Gastrocnemius medialis (tissue), 4 donors: ENCODE measurements at regions not wholly inside any gene's neighbourhood (a gene's known extent, or its start where the extent isn't known, plus 50 kb on each side); places are given as distances from the start of the nearest gene placed in this dataset.

Source experiments
- ATAC-seq, 2 donors: fragments of 150-250 bp; one replicate each; pipeline ENCODE4 v1.9.1; 2016
- DNase-seq, 2 donors: peaks; one replicate each; pipeline ENCODE4 v3.0.0-alpha.2; 2019
- H3K27ac ChIP-seq, 4 donors: fragments of 200-600 bp; sonication (generic); 1 replicate in 1 of 4; 2 replicates in 3 of 4; pipeline ENCODE4 v1.5.1; 2016 to 2018; ENCODE audit warnings: mild to moderate bottlenecking in 2 of 4, moderate library complexity in 1 of 4
- H3K27me3 ChIP-seq, 3 donors: fragments of 200-600 bp; sonication (generic) in 2 of 3; 1 replicate in 1 of 3; 2 replicates in 2 of 3; pipeline versions ENCODE4 v1.5.1 to v1.6.0; 2016 to 2019; ENCODE audit warnings: mild to moderate bottlenecking in 1 of 3, moderate library complexity in 1 of 3
- H3K36me3 ChIP-seq, 2 donors: fragments of 200-600 bp; sonication (generic) in 1 of 2; one replicate each; pipeline ENCODE4 v1.5.1; 2017 to 2018
- H3K4me1 ChIP-seq, 2 donors: fragments of 200-600 bp; sonication (generic) in 1 of 2; one replicate each; pipeline ENCODE4 v1.5.1; 2016 to 2017; ENCODE audit warnings: mild to moderate bottlenecking in 2 of 2
- H3K4me3 ChIP-seq, 4 donors: fragments of 200-600 bp; sonication (generic) in 3 of 4; 1 replicate in 1 of 4; 2 replicates in 3 of 4; pipeline ENCODE4 v1.5.1; 2016 to 2019; ENCODE audit warnings: mild to moderate bottlenecking in 2 of 4
- H3K9me3 ChIP-seq, 3 donors: fragments of 200-600 bp; sonication (generic) in 2 of 3; 1 replicate in 1 of 3; 2 replicates in 2 of 3; pipeline ENCODE4 v1.5.1; 2016 to 2019
- CTCF ChIP-seq, 5 experiments: fragments of 450-650 bp in 3 of 5; fragments of 200-600 bp in 2 of 5; sonication (generic) in 2 of 5; IDR thresholded peaks in 4 of 5; conservative IDR thresholded peaks in 1 of 5; 1 replicate in 4 of 5; 2 replicates in 1 of 5; pipeline ENCODE4 v1.5.1; 2016 to 2019; ENCODE audit warnings: antibody characterized with exemption in 5 of 5, mild to moderate bottlenecking in 3 of 5, moderate library complexity in 3 of 5
- POLR2A ChIP-seq, 2 donors: fragments of 450-650 bp; IDR thresholded peaks; one replicate each; pipeline ENCODE4 v1.6.1; 2017; ENCODE audit warnings: antibody characterized with exemption in 2 of 2, mild to moderate bottlenecking in 2 of 2, moderate library complexity in 2 of 2
- in situ Hi-C, 4 donors: fragments of 200-750 bp; cut with MboI; loops; one replicate each; pipeline versions ENCODE4 v1.15.0 to v1.8.0; 2017; ENCODE audit warnings: low sequenced_read_pairs in 4 of 4
- intact Hi-C: fragments of 100-400 bp; cut with DNase I; formaldehyde crosslinking; loops from one replicate; pipeline ENCODE4 v1.15.1; 2023; ENCODE audit warnings: low total_unique reads

GRCh38 chr11:34795641-34796040, 120.5 kb downstream of the APIP start:
- TF ChIP-seq POLR2A (IDR thresholded peaks at IDR 0.05) (no peak), CTCF (IDR thresholded peaks at IDR 0.05 in 4 of 5, conservative IDR thresholded peaks at IDR 0.05 in 1 of 5) (no peak)
- H3K9me3 ChIP-seq, result no peaks in the 10 kb centered on the region
- in situ Hi-C loops, result no loop called here
- no peaks in the 10 kb centered on the region for H3K36me3 ChIP-seq
- no peaks in the 10 kb centered on the region for H3K27me3 ChIP-seq
- no peak overlapping the region for H3K27ac ChIP-seq
- DNase-seq (no peak), ATAC-seq (no peak)
- H3K4me1 ChIP-seq, result no peaks in the 10 kb centered on the region
- intact Hi-C loops, result no loop called here
- no peak overlapping the region for H3K4me3 ChIP-seq

GRCh38 chr11:34794696-34795095, 121.5 kb downstream of the APIP start:
- no peak for TF ChIP-seq CTCF (IDR thresholded peaks at IDR 0.05 in 4 of 5, conservative IDR thresholded peaks at IDR 0.05 in 1 of 5)
- TF ChIP-seq POLR2A (IDR thresholded peaks at IDR 0.05), result no peak
- DNase-seq, result no peak
- no peak overlapping the region for H3K27ac ChIP-seq
- no peaks in the 10 kb centered on the region for H3K27me3 ChIP-seq
- intact Hi-C loops (no loop called here), in situ Hi-C loops (no loop called here)
- ATAC-seq, result no peak
- H3K4me1 ChIP-seq, result no peaks in the 10 kb centered on the region
- no peaks in the 10 kb centered on the region for H3K9me3 ChIP-seq
- no peaks in the 10 kb centered on the region for H3K36me3 ChIP-seq
- H3K4me3 ChIP-seq, result no peak overlapping the region

GRCh38 chr11:34793666-34794065, 122.5 kb downstream of the APIP start:
- in situ Hi-C loops, result no loop called here
- no peaks in the 10 kb centered on the region for H3K36me3 ChIP-seq
- peak; percentile 43 to 68 for ATAC-seq
- peak in 1 of 2 donors; percentile 35 for DNase-seq
- TF ChIP-seq POLR2A (IDR thresholded peaks at IDR 0.05), result no peak
- no peak for TF ChIP-seq CTCF (IDR thresholded peaks at IDR 0.05 in 4 of 5, conservative IDR thresholded peaks at IDR 0.05 in 1 of 5)
- no peaks in the 10 kb centered on the region for H3K27me3 ChIP-seq
- H3K4me1 ChIP-seq, result no peaks in the 10 kb centered on the region
- H3K27ac ChIP-seq, result no peak overlapping the region
- H3K9me3 ChIP-seq, result no peaks in the 10 kb centered on the region
- no peak overlapping the region for H3K4me3 ChIP-seq
- intact Hi-C loops, result no loop called here

GRCh38 chr11:34792814-34793258, 123.3 kb downstream of the APIP start:
- in situ Hi-C loops (no loop called here), intact Hi-C loops (no loop called here)
- no peak overlapping the region for H3K4me3 ChIP-seq
- peak overlapping the region in 2 of 4 donors; percentile 30 to 46 for H3K27ac ChIP-seq
- H3K27me3 ChIP-seq, result no peaks in the 10 kb centered on the region
- DNase-seq (peak; percentile 8 to 17), ATAC-seq (peak in 1 of 2 donors; percentile 45)
- TF ChIP-seq POLR2A (IDR thresholded peaks at IDR 0.05), result no peak
- TF ChIP-seq CTCF (IDR thresholded peaks at IDR 0.05 in 4 of 5, conservative IDR thresholded peaks at IDR 0.05 in 1 of 5), result no peak
- no peaks in the 10 kb centered on the region for H3K4me1 ChIP-seq
- H3K9me3 ChIP-seq, result no peaks in the 10 kb centered on the region
- no peaks in the 10 kb centered on the region for H3K36me3 ChIP-seq
